ENCODE measurements at regions not wholly inside any gene's neighbourhood (a gene's known extent, or its start where the extent isn't known, plus 50 kb on each side); places are given as distances from the start of the nearest gene placed in this dataset.

DNA sequence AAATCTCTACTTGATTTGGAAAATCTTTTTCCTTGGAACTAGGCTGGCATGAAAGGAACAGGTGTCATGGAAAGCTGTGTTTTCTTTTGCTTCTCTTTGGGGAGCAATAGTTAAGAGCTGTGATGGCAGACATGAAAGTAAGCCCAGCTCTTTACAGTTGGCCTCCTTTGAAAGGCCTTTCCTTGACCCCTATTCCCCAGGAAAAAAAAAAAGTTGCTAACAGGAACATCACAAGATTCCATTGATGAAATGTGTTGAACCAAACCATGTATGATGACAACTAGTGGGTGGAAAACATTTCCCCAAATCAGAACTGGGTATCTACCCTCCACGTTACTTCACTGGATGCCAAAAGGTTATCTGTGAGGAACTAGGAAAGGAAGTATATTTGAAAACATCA, 190.7 kb upstream of the RPL34 start:
- no peaks in the 10 kb centered on the region for H3K27me3 Mint-ChIP-seq
- no peaks in the 10 kb centered on the region for H3K9me3 Mint-ChIP-seq (ENCODE audit: low read depth)
- H3K4me1 Mint-ChIP-seq (ENCODE audit: low read depth), result no peaks in the 10 kb centered on the region
- H3K27ac Mint-ChIP-seq, result no peak overlapping the region
- no peak for DNase-seq (ENCODE audit: low spot score, unreplicated experiment)
- TF ChIP-seq, protein P1, sequence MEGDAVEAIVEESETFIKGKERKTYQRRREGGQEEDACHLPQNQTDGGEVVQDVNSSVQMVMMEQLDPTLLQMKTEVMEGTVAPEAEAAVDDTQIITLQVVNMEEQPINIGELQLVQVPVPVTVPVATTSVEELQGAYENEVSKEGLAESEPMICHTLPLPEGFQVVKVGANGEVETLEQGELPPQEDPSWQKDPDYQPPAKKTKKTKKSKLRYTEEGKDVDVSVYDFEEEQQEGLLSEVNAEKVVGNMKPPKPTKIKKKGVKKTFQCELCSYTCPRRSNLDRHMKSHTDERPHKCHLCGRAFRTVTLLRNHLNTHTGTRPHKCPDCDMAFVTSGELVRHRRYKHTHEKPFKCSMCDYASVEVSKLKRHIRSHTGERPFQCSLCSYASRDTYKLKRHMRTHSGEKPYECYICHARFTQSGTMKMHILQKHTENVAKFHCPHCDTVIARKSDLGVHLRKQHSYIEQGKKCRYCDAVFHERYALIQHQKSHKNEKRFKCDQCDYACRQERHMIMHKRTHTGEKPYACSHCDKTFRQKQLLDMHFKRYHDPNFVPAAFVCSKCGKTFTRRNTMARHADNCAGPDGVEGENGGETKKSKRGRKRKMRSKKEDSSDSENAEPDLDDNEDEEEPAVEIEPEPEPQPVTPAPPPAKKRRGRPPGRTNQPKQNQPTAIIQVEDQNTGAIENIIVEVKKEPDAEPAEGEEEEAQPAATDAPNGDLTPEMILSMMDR (IDR thresholded peaks at IDR 0.05; ENCODE audit: unreplicated experiment), result no peak
- H3K36me3 Mint-ChIP-seq (ENCODE audit: insufficient read depth), result no peaks in the 10 kb centered on the region
- H3K4me3 Mint-ChIP-seq (ENCODE audit: low read depth), result no peak overlapping the region

DNA sequence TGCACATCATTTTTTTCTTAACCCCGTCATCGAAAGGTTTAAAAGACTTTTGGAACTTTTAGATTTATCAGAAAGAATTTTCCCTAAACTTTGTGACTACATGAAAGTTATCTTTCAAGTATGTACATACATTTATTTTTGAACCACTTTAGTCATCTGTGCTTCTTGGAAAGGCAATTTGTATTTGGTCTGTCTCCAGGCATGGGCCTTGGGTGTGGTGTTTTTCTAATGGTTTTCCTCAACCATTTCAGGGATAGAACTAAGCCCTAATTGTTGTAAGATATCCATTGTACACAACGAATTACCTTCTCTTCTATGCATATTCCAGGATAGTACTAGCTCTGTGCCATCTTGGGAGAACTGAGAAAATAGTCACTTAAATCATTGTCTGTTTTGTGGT, 191.5 kb upstream of the RPL34 start:
- Mint-ChIP-seq H3K4me3 (ENCODE audit: low read depth) (no peak overlapping the region), H3K36me3 (ENCODE audit: insufficient read depth) (no peaks in the 10 kb centered on the region), H3K9me3 (ENCODE audit: low read depth) (no peaks in the 10 kb centered on the region), H3K27me3 (no peaks in the 10 kb centered on the region), H3K4me1 (ENCODE audit: low read depth) (no peaks in the 10 kb centered on the region), H3K27ac (no peak overlapping the region)
- DNase-seq (ENCODE audit: low spot score, unreplicated experiment), result no peak
- TF ChIP-seq, protein P1 (IDR thresholded peaks at IDR 0.05; ENCODE audit: unreplicated experiment), result no peak

DNA sequence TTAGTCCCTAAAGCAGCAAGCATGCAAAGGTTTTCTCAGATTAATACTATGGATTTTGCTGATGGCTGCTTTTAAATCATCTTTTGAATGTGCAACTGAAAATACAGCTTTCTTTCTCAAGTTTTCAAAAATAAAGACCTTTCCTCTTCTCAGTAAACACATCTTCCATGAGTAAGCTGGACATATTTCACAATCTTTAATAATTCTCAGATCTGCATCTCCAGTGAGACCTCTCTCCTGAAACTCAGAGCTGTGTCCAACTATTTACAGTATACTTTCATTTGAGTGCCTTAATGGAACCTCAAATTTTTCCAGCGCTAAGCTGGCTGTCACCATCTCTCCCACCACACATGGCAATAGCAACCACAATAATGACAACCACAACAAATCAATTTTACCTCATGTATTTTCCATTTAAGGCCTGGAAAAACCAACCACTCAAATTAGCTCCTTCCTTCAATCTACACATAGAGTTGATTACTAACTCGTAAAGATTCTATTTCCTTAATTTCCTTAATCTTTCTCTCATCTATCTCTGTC, 192.4 kb upstream of the RPL34 start:
- no peak overlapping the region for H3K27ac Mint-ChIP-seq
- no peaks in the 10 kb centered on the region for H3K27me3 Mint-ChIP-seq
- H3K4me1 Mint-ChIP-seq (ENCODE audit: low read depth), result no peaks in the 10 kb centered on the region

DNA sequence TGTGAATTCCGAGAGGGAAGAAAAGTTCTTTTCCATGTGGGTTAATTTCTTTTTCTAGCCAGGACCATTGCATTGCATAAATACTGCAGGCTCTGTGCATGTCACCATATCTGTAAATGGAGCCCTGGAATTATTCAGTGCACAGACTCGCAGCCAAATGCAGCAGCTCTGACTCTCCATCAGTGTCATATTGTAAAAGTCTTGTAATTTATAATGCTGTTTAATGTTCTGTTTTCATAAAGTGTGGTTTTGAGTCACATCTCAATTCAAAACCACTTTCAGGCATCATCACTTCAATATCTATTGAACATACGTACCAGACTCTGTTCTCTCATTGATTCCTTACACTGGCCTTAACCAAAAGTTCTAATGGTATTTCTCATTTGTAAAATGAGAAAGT, 193.9 kb upstream of the RPL34 start:
- Mint-ChIP-seq H3K27ac (no peak overlapping the region), H3K9me3 (ENCODE audit: low read depth) (peaks cover 9% of the 10 kb centered on the region), H3K36me3 (ENCODE audit: insufficient read depth) (no peaks in the 10 kb centered on the region), H3K4me1 (ENCODE audit: low read depth) (no peaks in the 10 kb centered on the region), H3K27me3 (no peaks in the 10 kb centered on the region), H3K4me3 (ENCODE audit: low read depth) (no peak overlapping the region)
- no peak for DNase-seq (ENCODE audit: low spot score, unreplicated experiment)
- TF ChIP-seq, protein P1 (IDR thresholded peaks at IDR 0.05; ENCODE audit: unreplicated experiment), result no peak

More for the DNA sequence above, 192.4 kb upstream of the RPL34 start:
- Mint-ChIP-seq H3K4me3 (ENCODE audit: low read depth) (no peak overlapping the region), H3K36me3 (ENCODE audit: insufficient read depth) (no peaks in the 10 kb centered on the region), H3K9me3 (ENCODE audit: low read depth) (peaks cover 2% of the 10 kb centered on the region)
- no peak for DNase-seq (ENCODE audit: low spot score, unreplicated experiment)
- TF ChIP-seq, protein P1 (IDR thresholded peaks at IDR 0.05; ENCODE audit: unreplicated experiment), result no peak

DNA sequence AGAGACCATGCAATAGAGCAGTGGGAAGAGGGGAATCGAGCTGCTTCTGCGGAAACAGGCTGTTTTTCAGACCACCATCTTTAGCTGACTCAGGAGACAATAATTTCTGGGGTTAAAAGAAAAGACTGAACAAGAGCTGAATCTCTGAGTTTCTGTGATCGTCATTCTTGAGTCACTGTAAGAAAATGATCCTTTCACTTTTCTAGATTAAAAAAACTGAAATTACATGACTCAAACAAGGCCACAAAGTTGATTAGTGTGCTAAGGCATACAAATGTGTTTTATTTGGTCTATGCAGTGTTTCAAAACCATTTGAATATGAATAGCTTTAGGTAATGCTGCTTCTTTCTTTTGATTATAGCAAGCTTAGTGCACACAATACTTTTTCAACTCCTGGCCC, 194.4 kb upstream of the RPL34 start:
- no peaks in the 10 kb centered on the region for H3K36me3 Mint-ChIP-seq (ENCODE audit: insufficient read depth)
- H3K27ac Mint-ChIP-seq, result no peak overlapping the region
- DNase-seq (ENCODE audit: low spot score, unreplicated experiment), result no peak
- H3K9me3 Mint-ChIP-seq (ENCODE audit: low read depth), result peaks cover 12% of the 10 kb centered on the region
- H3K27me3 Mint-ChIP-seq, result no peaks in the 10 kb centered on the region
- H3K4me1 Mint-ChIP-seq (ENCODE audit: low read depth), result no peaks in the 10 kb centered on the region
- TF ChIP-seq, protein P1 (IDR thresholded peaks at IDR 0.05; ENCODE audit: unreplicated experiment), result no peak
- no peak overlapping the region for H3K4me3 Mint-ChIP-seq (ENCODE audit: low read depth)

Measured in progenitor cell of endocrine pancreas (in vitro differentiated cells).